ENCODE measurements at regions not wholly inside any gene's neighbourhood (a gene's known extent, or its start where the extent isn't known, plus 50 kb on each side); places are given as distances from the start of the nearest gene placed in this dataset.

GRCh38 chr16:13453938-13454553 lies 465.9 kb upstream of the ERCC4 start:
- TF ChIP-seq, protein P1, sequence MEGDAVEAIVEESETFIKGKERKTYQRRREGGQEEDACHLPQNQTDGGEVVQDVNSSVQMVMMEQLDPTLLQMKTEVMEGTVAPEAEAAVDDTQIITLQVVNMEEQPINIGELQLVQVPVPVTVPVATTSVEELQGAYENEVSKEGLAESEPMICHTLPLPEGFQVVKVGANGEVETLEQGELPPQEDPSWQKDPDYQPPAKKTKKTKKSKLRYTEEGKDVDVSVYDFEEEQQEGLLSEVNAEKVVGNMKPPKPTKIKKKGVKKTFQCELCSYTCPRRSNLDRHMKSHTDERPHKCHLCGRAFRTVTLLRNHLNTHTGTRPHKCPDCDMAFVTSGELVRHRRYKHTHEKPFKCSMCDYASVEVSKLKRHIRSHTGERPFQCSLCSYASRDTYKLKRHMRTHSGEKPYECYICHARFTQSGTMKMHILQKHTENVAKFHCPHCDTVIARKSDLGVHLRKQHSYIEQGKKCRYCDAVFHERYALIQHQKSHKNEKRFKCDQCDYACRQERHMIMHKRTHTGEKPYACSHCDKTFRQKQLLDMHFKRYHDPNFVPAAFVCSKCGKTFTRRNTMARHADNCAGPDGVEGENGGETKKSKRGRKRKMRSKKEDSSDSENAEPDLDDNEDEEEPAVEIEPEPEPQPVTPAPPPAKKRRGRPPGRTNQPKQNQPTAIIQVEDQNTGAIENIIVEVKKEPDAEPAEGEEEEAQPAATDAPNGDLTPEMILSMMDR (IDR thresholded peaks at IDR 0.05): no peak
- TF ChIP-seq POLR2A (IDR thresholded peaks at IDR 0.05): no peak
